Psoas muscle (tissue), 7 donors: ENCODE measurements at regions not wholly inside any gene's neighbourhood (a gene's known extent, or its start where the extent isn't known, plus 50 kb on each side); places are given as distances from the start of the nearest gene placed in this dataset.
"Not testable (repeated sequence)": the region's sequence is repeated elsewhere in the genome, so short reads cannot be mapped to it uniquely, and the experiment has no call there.

Source experiments
- ATAC-seq, 4 donors: fragments of 200-7000 bp; cut with Tn5 transposase; one replicate each; pipeline ENCODE4 v1.9.1; 2020; ENCODE audit warnings: moderate library complexity in 3 of 4, mild to moderate bottlenecking in 2 of 4
- DNase-seq, 2 donors: peaks; one replicate each; pipeline ENCODE4 v3.0.0-alpha.2; 2020
- H3K27ac ChIP-seq: fragments of 200-600 bp; one replicate; pipeline ENCODE4 v1.8.0; 2022
- H3K27me3 ChIP-seq, 3 donors: fragments of 200-600 bp in 1 of 3; one replicate each; pipeline versions ENCODE4 v1.6.1 to v1.8.0; 2013 to 2022; ENCODE audit warnings: low read length in 2 of 3, mild to moderate bottlenecking in 2 of 3, moderate library complexity in 1 of 3; ENCODE audit not compliant: insufficient read depth in 3 of 3
- H3K36me3 ChIP-seq, 2 donors: fragments of 200-600 bp in 1 of 2; one replicate each; pipeline versions ENCODE4 v1.6.1 to v1.8.0; 2013 to 2022; ENCODE audit warnings: low read depth in 1 of 2, mild to moderate bottlenecking in 1 of 2, moderate library complexity in 1 of 2; ENCODE audit not compliant: insufficient read depth in 1 of 2
- H3K4me1 ChIP-seq: fragments of 200-600 bp; one replicate; pipeline ENCODE4 v1.8.0; 2022
- H3K4me3 ChIP-seq: fragments of 200-600 bp; one replicate; pipeline ENCODE4 v1.8.0; 2022; ENCODE audit warnings: mild to moderate bottlenecking
- H3K9me3 ChIP-seq: fragments of 200-600 bp; one replicate; pipeline ENCODE4 v1.8.0; 2022
- WGBS, 3 donors: extraction: QIAGEN DNeasy Blood & Tissue Kit; methylation state at CpG; one replicate each; pipeline versions ENCODE4 v1.1.6 to v1.1.7; 2013; 5-methylcytosine and 5-hydroxymethylcytosine counted together
- intact Hi-C, 2 donors: fragments of 100-400 bp; cut with DNase I; formaldehyde crosslinking; loops; one replicate each; pipeline versions ENCODE4 v1.11.0 to v1.14.2; 2022
- donor health status: healthy with polysubstance abuse.
- donor health status: DM: no; HTN: no; CAD: no; lungs with moderate emphysema.
- donor health status: Bipolar disorder and iron deficiency.
- donor health status: healthy.
- donor health status: DM: yes; HTN: yes; CAD: no.
- donor health status: DM: no; HTN: no; CAD: no.
- donor health status: DM: yes; HTN: yes; CAD: no.

- H3K4me1 ChIP-seq, H3K4me3 ChIP-seq, intact Hi-C loops, H3K36me3 ChIP-seq, H3K9me3 ChIP-seq, H3K27me3 ChIP-seq, DNase-seq, ATAC-seq, H3K27ac ChIP-seq: not testable (repeated sequence)
- WGBS, 3 donors = 38 to 61% (median 59%) methylated on average over 2 to 3 of the region's 4 CpGs
Observed at GRCh38 chr1:146618582-146618981, 319.5 kb upstream of the NBPF12 start.

- H3K36me3 ChIP-seq, H3K27ac ChIP-seq, ATAC-seq, DNase-seq, H3K4me1 ChIP-seq, intact Hi-C loops, H3K27me3 ChIP-seq, H3K9me3 ChIP-seq, H3K4me3 ChIP-seq: not testable (repeated sequence)
Observed at GRCh38 chr1:146604681-146605080, 333.4 kb upstream of the NBPF12 start.

- H3K4me1 ChIP-seq, intact Hi-C loops, H3K27me3 ChIP-seq, DNase-seq, H3K36me3 ChIP-seq, H3K27ac ChIP-seq, ATAC-seq, H3K4me3 ChIP-seq, H3K9me3 ChIP-seq: not testable (repeated sequence)
- WGBS, 3 donors = 16 to 33% (median 26%) methylated on average over 1 of the region's 3 CpGs
Observed at GRCh38 chr1:146600720-146601307, 337.3 kb upstream of the NBPF12 start.

GRCh38 chr1:146599906-146600305 lies 338.2 kb upstream of the NBPF12 start:
- DNase-seq, intact Hi-C loops, H3K9me3 ChIP-seq, H3K27ac ChIP-seq, H3K36me3 ChIP-seq, H3K4me1 ChIP-seq, H3K4me3 ChIP-seq, ATAC-seq, H3K27me3 ChIP-seq: not testable (repeated sequence)
- WGBS, 3 donors = 77 to 96% (median 94%) methylated on average over 1 of the region's 3 CpGs

- H3K4me1 ChIP-seq, ATAC-seq, H3K36me3 ChIP-seq, H3K4me3 ChIP-seq, DNase-seq, H3K27ac ChIP-seq, H3K9me3 ChIP-seq, H3K27me3 ChIP-seq, intact Hi-C loops: not testable (repeated sequence)
- 100% methylated on average over 1 of the region's 1 CpG for WGBS, 3 donors
Observed at GRCh38 chr1:146581229-146581628, 352.4 kb upstream of the NOTCH2NLA start.

- DNase-seq, H3K4me3 ChIP-seq, intact Hi-C loops, H3K9me3 ChIP-seq, H3K36me3 ChIP-seq, H3K4me1 ChIP-seq, H3K27ac ChIP-seq, H3K27me3 ChIP-seq, ATAC-seq: not testable (repeated sequence)
- WGBS, 3 donors = 17 to 40% (median 36%) methylated on average over 1 of the region's 2 CpGs
Observed at GRCh38 chr1:146567541-146567940, 338.7 kb upstream of the NOTCH2NLA start.

GRCh38 chr1:146558032-146558431 lies 329.2 kb upstream of the NOTCH2NLA start:
- DNase-seq, H3K4me1 ChIP-seq, ATAC-seq, H3K9me3 ChIP-seq, H3K27ac ChIP-seq, H3K27me3 ChIP-seq, H3K36me3 ChIP-seq, H3K4me3 ChIP-seq, intact Hi-C loops: not testable (repeated sequence)
- WGBS, 3 donors = 86 to 100% (median 100%) methylated on average over 2 to 3 of the region's 3 CpGs

GRCh38 chr1:146556405-146556804 lies 327.6 kb upstream of the NOTCH2NLA start:
- H3K4me3 ChIP-seq, ATAC-seq, H3K9me3 ChIP-seq, DNase-seq, H3K36me3 ChIP-seq, H3K4me1 ChIP-seq, H3K27ac ChIP-seq, H3K27me3 ChIP-seq, intact Hi-C loops: not testable (repeated sequence)
- WGBS, 3 donors = 50 to 71% (median 66%) methylated on average over 2 to 3 of the region's 7 CpGs

- 50 to 67% (median 58%) methylated on average over 2 of the region's 3 CpGs for WGBS, 3 donors
Observed at GRCh38 chr1:146552414-146552813, 323.6 kb upstream of the NOTCH2NLA start.

GRCh38 chr1:146548684-146549083 lies 319.9 kb upstream of the NOTCH2NLA start:
- H3K9me3 ChIP-seq, intact Hi-C loops, H3K27ac ChIP-seq, H3K4me3 ChIP-seq, H3K4me1 ChIP-seq, ATAC-seq, H3K27me3 ChIP-seq, H3K36me3 ChIP-seq, DNase-seq: not testable (repeated sequence)
- 93 to 98% (median 95%) methylated on average over 8 of the region's 9 CpGs for WGBS, 3 donors

More at GRCh38 chr1:146552414-146552813, 323.6 kb upstream of the NOTCH2NLA start:
- H3K4me1 ChIP-seq, H3K27ac ChIP-seq, H3K9me3 ChIP-seq, intact Hi-C loops, H3K4me3 ChIP-seq, ATAC-seq, DNase-seq, H3K36me3 ChIP-seq, H3K27me3 ChIP-seq: not testable (repeated sequence)

GRCh38 chr1:146546189-146546588 lies 317.4 kb upstream of the NOTCH2NLA start:
- intact Hi-C loops, DNase-seq, H3K36me3 ChIP-seq, H3K27ac ChIP-seq, H3K27me3 ChIP-seq, H3K9me3 ChIP-seq, H3K4me1 ChIP-seq, H3K4me3 ChIP-seq, ATAC-seq: not testable (repeated sequence)
- 91 to 100% (median 96%) methylated on average over 1 of the region's 1 CpG for WGBS, 3 donors
